ENCODE measurements at regions not wholly inside any gene's neighbourhood (a gene's known extent, or its start where the extent isn't known, plus 50 kb on each side); places are given as distances from the start of the nearest gene placed in this dataset.

GRCh38 chr6:20028143-20028542 is 184.1 kb downstream of the MBOAT1 start:
- TF ChIP-seq POLR2A (IDR thresholded peaks at IDR 0.05) (no peak), CTCF (IDR thresholded peaks at IDR 0.05) (no peak)

Data from suprapubic skin (tissue), 3 donors.